K562 (cell line): ENCODE measurements at regions not wholly inside any gene's neighbourhood (a gene's known extent, or its start where the extent isn't known, plus 50 kb on each side); places are given as distances from the start of the nearest gene placed in this dataset.

Experiments
- ATAC-seq: fragments of 200-7000 bp; cut with Tn5 transposase; 3 replicates; pipeline ENCODE4 v1.9.1; 2020; ENCODE audit warnings: moderate library complexity
- BruUV-seq: library from RNA; stranded (reverse); fragments of 400-500 nt; replicated peaks from 2 replicates; lab custom pipeline; 2021; lab: Mats Ljungman, UMichigan
- CTCF ChIA-PET: fragments of 300-600 bp; formaldehyde crosslinking; extraction: SDS; loops from one replicate; lab custom pipeline; 2021; ENCODE audit warnings: low intra/inter-chr PET ratio; lab: Yijun Ruan, JAX
- POLR2A ChIA-PET: fragments of 300-600, 350-650 bp; sonication (Branson Sonifier 250); formaldehyde crosslinking; extraction: SDS; loops from one replicate; lab custom pipeline; 2021; ENCODE audit warnings: antibody characterized with exemption, inconsistent platforms; lab: Yijun Ruan, JAX
- DNase-seq, 4 experiments: peaks; one replicate each; pipeline versions ENCODE4 v3.0.0 to v3.0.0-alpha.2; 2011 to 2018; ENCODE audit warnings: low spot score in 3 of 4, mixed read lengths in 3 of 4; ENCODE audit errors: extremely low read depth in 1 of 4
- FAIRE-seq: peaks from 2 replicates; lab custom pipeline; 2011; peaks lifted over from hg19 to GRCh38; lab: Jason Lieb, UNC
- H2AFZ ChIP-seq: 2 replicates; pipeline ENCODE4 v1.6.0; 2011; ENCODE audit warnings: low read depth, low read length, control low read depth, inconsistent platforms
- H3K27ac ChIP-seq: fragments of 200-600 bp; 3 replicates; pipeline ENCODE4 v1.8.0; 2011; ENCODE audit warnings: low read depth, mild to moderate bottlenecking, control low read depth, inconsistent platforms, low read length, moderate library complexity, mixed read lengths; ENCODE audit errors: extremely low read depth
- H3K27me3 ChIP-seq, 2 experiments: fragments of 300-600 bp in 1 of 2; 2 replicates in 1 of 2; 3 replicates in 1 of 2; pipeline versions ENCODE4 v1.6.0 to v1.8.0; 2011; ENCODE audit warnings: inconsistent platforms in 2 of 2, low read length in 2 of 2, mild to moderate bottlenecking in 1 of 2, mixed read lengths in 1 of 2, moderate library complexity in 1 of 2; ENCODE audit not compliant: control insufficient read depth in 2 of 2, insufficient read depth in 2 of 2
- H3K36me3 ChIP-seq: fragments of 300-600 bp; 3 replicates; pipeline ENCODE4 v1.8.0; 2011; ENCODE audit warnings: mild to moderate bottlenecking, low read length, inconsistent platforms; ENCODE audit not compliant: control insufficient read depth, insufficient read depth
- H3K4me1 ChIP-seq, 2 experiments: fragments of 200-600 bp in 1 of 2; replicated peaks in 1 of 2; 2 replicates in 1 of 2; 3 replicates in 1 of 2; pipeline versions ENCODE4 v1.5.1 to v1.8.0; 2011; ENCODE audit warnings: inconsistent platforms in 2 of 2, low read length in 2 of 2, mild to moderate bottlenecking in 1 of 2, mixed read lengths in 1 of 2, moderate library complexity in 1 of 2; ENCODE audit not compliant: control insufficient read depth in 2 of 2, insufficient read depth in 2 of 2
- H3K4me2 ChIP-seq: 2 replicates; pipeline ENCODE4 v1.6.1; 2011; ENCODE audit warnings: low read length, control low read depth, inconsistent platforms, mixed read lengths; ENCODE audit not compliant: insufficient read depth
- H3K4me3 ChIP-seq: fragments of 200-600 bp; sonication (generic), shearing (Covaris generic); 2 replicates; pipeline ENCODE4 v1.5.1; 2016; ENCODE audit warnings: control low read depth, inconsistent platforms
- H3K79me2 ChIP-seq: fragments of 200-600 bp; 3 replicates; pipeline ENCODE4 v1.8.0; 2011; ENCODE audit warnings: low read length, inconsistent platforms; ENCODE audit not compliant: control insufficient read depth, insufficient read depth
- H3K9ac ChIP-seq, 2 experiments: 2 replicates each; pipeline versions ENCODE4 v1.6.0 to v1.6.1; 2011; ENCODE audit warnings: low read depth in 2 of 2, low read length in 2 of 2, control low read depth in 1 of 2, inconsistent platforms in 1 of 2, mild to moderate bottlenecking in 1 of 2, mixed read lengths in 1 of 2; ENCODE audit not compliant: insufficient read depth in 1 of 2
- H3K9me1 ChIP-seq: one replicate; pipeline ENCODE4 v1.6.0; 2011; ENCODE audit warnings: inconsistent platforms, mild to moderate bottlenecking, low read length, moderate library complexity; ENCODE audit not compliant: control insufficient read depth, insufficient read depth
- H3K9me3 ChIP-seq: replicated peaks from 2 replicates; pipeline ENCODE4 v1.5.1; 2011; ENCODE audit warnings: low read depth, low read length, inconsistent platforms; ENCODE audit not compliant: control insufficient read depth, insufficient read depth
- H4K20me1 ChIP-seq: replicated peaks from 2 replicates; pipeline ENCODE4 v1.6.1; 2011; ENCODE audit warnings: low read length, inconsistent platforms, mixed read lengths; ENCODE audit not compliant: control insufficient read depth, insufficient read depth
- CTBP1 ChIP-seq: fragments of 450-650 bp; IDR thresholded peaks from 2 replicates; pipeline ENCODE4 v1.6.1; 2016; ENCODE audit warnings: borderline replicate concordance
- MTA1 ChIP-seq: fragments of 450-650 bp; IDR thresholded peaks from 2 replicates; pipeline ENCODE4 v1.6.1; 2017; ENCODE audit warnings: borderline replicate concordance
- SRF ChIP-seq, 2 experiments: fragments of 250-450, 450-650 bp in 1 of 2; sonication (Bioruptor Pico) in 1 of 2; sonication (generic) in 1 of 2; formaldehyde crosslinking; IDR thresholded peaks; 2 replicates each; pipeline versions ENCODE4 v1.5.0 to v1.5.1; 2020 to 2022; ENCODE audit warnings: mild to moderate bottlenecking in 1 of 2, missing genetic modification reagents in 1 of 2
- SUPT5H ChIP-seq: fragments of 450-650 bp; IDR thresholded peaks from 2 replicates; pipeline ENCODE4 v1.6.1; 2016
- TAF9B ChIP-seq: fragments of 450-650 bp; IDR thresholded peaks from 2 replicates; pipeline ENCODE4 v1.6.1; 2018; ENCODE audit warnings: mild to moderate bottlenecking; ENCODE audit not compliant: partially characterized antibody
- ZBTB12 ChIP-seq: fragments of 250-450 bp; sonication (Bioruptor Pico); IDR thresholded peaks from 2 replicates; pipeline ENCODE4 v1.4.0; 2020
- ZNF780A ChIP-seq: fragments of 250-450 bp; sonication (Bioruptor Pico); IDR thresholded peaks from 2 replicates; pipeline ENCODE4 v1.5.0; 2021; ENCODE audit warnings: mild to moderate bottlenecking
- WGBS: fragments of 100-300 bp; shearing (Covaris generic); methylation state at CpG from one replicate; pipeline ENCODE4 v1.1.6; 2016; ENCODE audit warnings: low coverage, mixed read lengths; ENCODE audit not compliant: insufficient coverage; ENCODE audit errors: missing lambda C conversion rate; 5-methylcytosine and 5-hydroxymethylcytosine counted together
- in situ Hi-C: fragments of 300-500 bp; cut with MboI; formaldehyde crosslinking; loops from 4 replicates; pipeline ENCODE4 v1.15.0; 2018; ENCODE audit warnings: inconsistent platforms, mixed read lengths
- intact Hi-C: fragments of 100-400 bp; cut with micrococcal nuclease; formaldehyde crosslinking; loops from 2 replicates; pipeline ENCODE4 v1.14.2; 2022
- TF ChIP-seq, protein P1 (sequence below): fragments of 250-450 bp; sonication (Bioruptor Pico); IDR thresholded peaks from 2 replicates; pipeline ENCODE4 v1.5.1; 2021; ENCODE audit warnings: mild to moderate bottlenecking

GRCh38 chr20:11120431-11120830 is 446.6 kb upstream of the JAG1 start:
- Histone ChIP-seq H3K4me3 (no peak overlapping the region), H3K79me2 (no peaks in the 10 kb centered on the region), H3K9me1 (no peaks in the 10 kb centered on the region), H4K20me1 (no peaks in the 10 kb centered on the region), H3K27me3 (no peaks in the 10 kb centered on the region), H3K4me2 (no peak overlapping the region), H2AFZ (no peak overlapping the region), H3K4me1 (no peaks in the 10 kb centered on the region), H3K27ac (no peak overlapping the region), H3K9ac (no peak overlapping the region), H3K36me3 (no peaks in the 10 kb centered on the region), H3K9me3 (no peaks in the 10 kb centered on the region)
- intact Hi-C loops, result no loop called here
- DNase-seq (no peak), ATAC-seq (no peak), FAIRE-seq (no peak)
- POLR2A ChIA-PET, result no interaction called here
- no TSS peak for BruUV-seq
- TF ChIP-seq MTA1 (no peak), SRF (CRISPR knock-in tag; IDR thresholded peaks at IDR 0.05) (no peak), ZBTB12 (CRISPR knock-in tag) (no peak), SUPT5H (no peak), CTBP1 (no peak), TAF9B (no peak), ZNF780A (CRISPR knock-in tag) (no peak)
- TF ChIP-seq, protein P1, sequence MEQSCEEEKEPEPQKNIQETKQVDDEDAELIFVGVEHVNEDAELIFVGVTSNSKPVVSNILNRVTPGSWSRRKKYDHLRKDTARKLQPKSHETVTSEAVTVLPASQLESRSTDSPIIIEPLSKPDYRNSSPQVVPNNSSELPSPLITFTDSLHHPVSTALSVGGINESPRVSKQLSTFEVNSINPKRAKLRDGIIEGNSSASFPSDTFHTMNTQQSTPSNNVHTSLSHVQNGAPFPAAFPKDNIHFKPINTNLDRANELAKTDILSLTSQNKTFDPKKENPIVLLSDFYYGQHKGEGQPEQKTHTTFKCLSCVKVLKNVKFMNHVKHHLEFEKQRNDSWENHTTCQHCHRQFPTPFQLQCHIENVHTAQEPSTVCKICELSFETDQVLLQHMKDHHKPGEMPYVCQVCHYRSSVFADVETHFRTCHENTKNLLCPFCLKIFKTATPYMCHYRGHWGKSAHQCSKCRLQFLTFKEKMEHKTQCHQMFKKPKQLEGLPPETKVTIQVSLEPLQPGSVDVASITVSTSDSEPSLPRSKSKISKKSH (CRISPR knock-in tag), result no peak
- CTCF ChIA-PET, result no interaction called here
- in situ Hi-C loops, result no loop called here
- WGBS, result 0% methylated on average over 4 of the region's 4 CpGs
